Fibroblast of villous mesenchyme (primary cell): ENCODE measurements at regions not wholly inside any gene's neighbourhood (a gene's known extent, or its start where the extent isn't known, plus 50 kb on each side); places are given as distances from the start of the nearest gene placed in this dataset.

Experiments used
- DNase-seq: peaks from one replicate; pipeline ENCODE4 v3.0.0-alpha.2; 2010; ENCODE audit warnings: low read depth
- H3K4me3 ChIP-seq: 2 replicates; pipeline ENCODE4 v1.5.1; 2011; ENCODE audit warnings: low read depth, mild to moderate bottlenecking, low read length
- TF ChIP-seq, protein P1 (sequence below): IDR thresholded peaks from 2 replicates; pipeline ENCODE4 v1.5.1; 2012; ENCODE audit warnings: low read depth, mild to moderate bottlenecking, low read length; ENCODE audit not compliant: insufficient read depth

- no peak overlapping the region for H3K4me3 ChIP-seq
- TF ChIP-seq, protein P1, sequence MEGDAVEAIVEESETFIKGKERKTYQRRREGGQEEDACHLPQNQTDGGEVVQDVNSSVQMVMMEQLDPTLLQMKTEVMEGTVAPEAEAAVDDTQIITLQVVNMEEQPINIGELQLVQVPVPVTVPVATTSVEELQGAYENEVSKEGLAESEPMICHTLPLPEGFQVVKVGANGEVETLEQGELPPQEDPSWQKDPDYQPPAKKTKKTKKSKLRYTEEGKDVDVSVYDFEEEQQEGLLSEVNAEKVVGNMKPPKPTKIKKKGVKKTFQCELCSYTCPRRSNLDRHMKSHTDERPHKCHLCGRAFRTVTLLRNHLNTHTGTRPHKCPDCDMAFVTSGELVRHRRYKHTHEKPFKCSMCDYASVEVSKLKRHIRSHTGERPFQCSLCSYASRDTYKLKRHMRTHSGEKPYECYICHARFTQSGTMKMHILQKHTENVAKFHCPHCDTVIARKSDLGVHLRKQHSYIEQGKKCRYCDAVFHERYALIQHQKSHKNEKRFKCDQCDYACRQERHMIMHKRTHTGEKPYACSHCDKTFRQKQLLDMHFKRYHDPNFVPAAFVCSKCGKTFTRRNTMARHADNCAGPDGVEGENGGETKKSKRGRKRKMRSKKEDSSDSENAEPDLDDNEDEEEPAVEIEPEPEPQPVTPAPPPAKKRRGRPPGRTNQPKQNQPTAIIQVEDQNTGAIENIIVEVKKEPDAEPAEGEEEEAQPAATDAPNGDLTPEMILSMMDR = no peak
Measured at GRCh38 chrX:39709812-39710211, 387.9 kb downstream of the BCOR start.

DNA sequence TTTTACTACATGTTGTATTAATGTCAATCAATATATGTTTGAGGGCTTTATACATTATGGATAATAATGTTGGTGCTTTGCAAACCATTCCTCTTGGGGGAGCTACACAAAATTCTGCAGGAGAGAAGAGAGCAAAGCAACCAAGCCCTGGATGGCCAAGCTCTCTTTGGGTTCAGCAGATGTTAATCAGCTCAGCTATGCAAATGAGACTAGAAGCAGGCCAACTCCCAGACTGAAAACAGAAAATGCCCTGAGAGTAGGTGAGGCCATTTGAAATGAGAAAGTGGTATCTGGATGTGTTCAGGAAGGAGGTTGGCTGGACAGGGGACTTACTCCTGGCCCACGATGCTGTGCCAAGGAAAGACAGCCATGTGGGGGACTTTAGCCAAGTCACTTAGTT, 387.0 kb downstream of the BCOR start:
- DNase-seq = no peak
- H3K4me3 ChIP-seq = no peak overlapping the region
- TF ChIP-seq, protein P1 = no peak

More at GRCh38 chrX:39709812-39710211, 387.9 kb downstream of the BCOR start:
- DNase-seq = no peak

GRCh38 chrX:39714471-39714870, 383.3 kb downstream of the BCOR start:
- no peak overlapping the region for H3K4me3 ChIP-seq
- DNase-seq = no peak
- TF ChIP-seq, protein P1 = no peak

GRCh38 chrX:39716401-39716800, 381.4 kb downstream of the BCOR start:
- H3K4me3 ChIP-seq = no peak overlapping the region
- DNase-seq = no peak
- TF ChIP-seq, protein P1 = no peak

DNA sequence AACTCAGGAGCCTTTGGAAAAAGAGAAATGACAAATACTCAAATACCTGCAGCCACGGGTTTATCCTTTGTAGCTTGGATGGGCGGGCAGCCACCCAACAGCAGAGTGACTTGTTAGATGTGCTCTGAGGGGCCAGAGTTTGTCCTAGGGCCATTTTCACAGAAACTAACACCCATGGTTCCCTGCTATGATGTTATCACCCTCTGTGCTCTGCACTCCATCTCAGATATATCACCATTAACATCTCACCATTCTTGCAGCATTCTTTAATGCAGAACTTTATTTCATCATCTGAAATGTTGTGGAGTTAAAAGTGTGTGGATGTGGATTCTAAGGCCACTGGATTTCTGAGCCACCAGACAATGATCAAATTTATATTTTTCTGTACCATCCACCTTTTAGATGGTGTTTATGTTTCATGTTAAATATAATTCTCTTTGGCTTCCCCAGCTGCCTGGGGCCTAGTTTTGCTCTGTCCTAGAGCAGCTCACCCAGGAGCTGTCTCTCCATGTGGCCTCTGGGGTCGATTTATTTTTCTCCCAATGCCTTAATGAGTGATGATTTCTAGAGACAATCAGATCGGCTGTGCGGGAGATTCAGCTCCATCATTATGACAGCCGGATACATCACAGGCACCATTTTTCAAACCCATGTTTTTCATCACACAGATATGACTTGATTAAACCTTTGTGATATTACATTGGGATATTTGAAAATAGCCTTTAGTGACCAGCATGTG, 380.8 kb downstream of the BCOR start:
- TF ChIP-seq, protein P1 = no peak
- DNase-seq = no peak
- no peak overlapping the region for H3K4me3 ChIP-seq

DNA sequence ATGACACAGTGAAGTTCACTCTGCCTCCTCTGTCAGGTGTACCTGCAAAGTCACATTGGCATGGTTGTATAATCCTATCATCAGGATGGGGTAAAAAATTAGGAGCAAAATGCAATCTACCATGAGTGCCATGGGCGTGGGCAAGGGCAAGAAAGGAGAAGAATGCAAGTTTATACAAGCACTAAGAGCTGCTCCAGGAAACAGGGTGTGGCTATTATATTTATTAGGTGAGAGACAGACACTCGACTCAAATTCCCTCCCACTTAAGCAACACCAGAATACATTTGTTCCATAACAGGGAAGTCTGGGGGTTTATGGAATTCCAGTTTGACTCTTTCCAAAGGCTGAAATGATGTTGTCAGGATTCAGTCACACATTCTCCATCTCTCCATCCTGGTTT, 378.8 kb downstream of the BCOR start:
- TF ChIP-seq, protein P1 = no peak
- no peak for DNase-seq
- no peak overlapping the region for H3K4me3 ChIP-seq

GRCh38 chrX:39720945-39721344, 376.8 kb downstream of the BCOR start:
- no peak for DNase-seq
- TF ChIP-seq, protein P1 = no peak
- no peak overlapping the region for H3K4me3 ChIP-seq
